Activated CD4-positive, alpha-beta T cell treated with anti-CD3 and anti-CD28 coated beads, Interleukin-2, amount 50 U/mL, for 16 hours (primary cell): ENCODE measurements at regions not wholly inside any gene's neighbourhood (a gene's known extent, or its start where the extent isn't known, plus 50 kb on each side); places are given as distances from the start of the nearest gene placed in this dataset.
"Not testable (repeated sequence)": the region's sequence is repeated elsewhere in the genome, so short reads cannot be mapped to it uniquely, and the experiment has no call there.

Source experiments
- DNase-seq: peaks from one replicate; pipeline ENCODE4 v3.0.0-alpha.2; 2020

DNA sequence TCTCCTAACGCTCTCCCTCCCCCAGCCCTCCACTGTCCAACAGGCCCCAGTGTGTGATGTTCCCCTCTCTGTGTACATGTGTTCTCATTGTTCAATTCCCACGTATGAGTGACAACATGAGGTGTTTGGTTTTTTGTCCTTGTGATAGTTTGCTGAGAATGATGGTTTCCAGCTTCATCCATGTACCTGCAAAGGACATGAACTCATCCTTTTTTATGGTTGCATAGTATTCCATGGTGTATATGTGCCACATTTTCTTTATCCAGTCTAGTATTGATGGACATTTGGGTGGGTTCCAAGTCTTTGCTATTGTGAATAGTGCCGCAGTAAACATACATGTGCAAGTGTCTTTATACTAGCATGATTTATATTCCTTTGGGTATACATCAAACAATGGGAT is 347.4 kb downstream of the MAGEE1 start:
- DNase-seq, result not testable (repeated sequence)

DNA sequence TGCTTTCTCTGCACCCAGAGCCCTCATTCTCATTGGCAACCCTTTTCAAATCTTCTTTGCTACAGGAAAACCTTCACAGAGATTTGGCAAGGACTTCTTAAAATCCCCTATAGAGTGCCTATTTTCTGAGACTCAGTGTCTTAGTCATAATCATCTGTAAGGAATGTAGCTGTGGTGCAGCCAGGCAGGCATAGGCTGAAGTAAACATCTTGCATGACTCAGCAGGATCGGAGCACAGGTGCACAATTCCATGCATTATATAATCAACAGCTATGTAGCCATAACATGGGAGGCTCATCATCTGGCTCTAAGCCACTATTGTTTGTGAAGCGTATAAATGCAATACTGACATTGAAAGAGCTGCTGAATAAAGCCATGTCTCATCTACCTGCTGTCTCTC is 368.8 kb downstream of the MAGEE1 start:
- DNase-seq, result no peak

DNA sequence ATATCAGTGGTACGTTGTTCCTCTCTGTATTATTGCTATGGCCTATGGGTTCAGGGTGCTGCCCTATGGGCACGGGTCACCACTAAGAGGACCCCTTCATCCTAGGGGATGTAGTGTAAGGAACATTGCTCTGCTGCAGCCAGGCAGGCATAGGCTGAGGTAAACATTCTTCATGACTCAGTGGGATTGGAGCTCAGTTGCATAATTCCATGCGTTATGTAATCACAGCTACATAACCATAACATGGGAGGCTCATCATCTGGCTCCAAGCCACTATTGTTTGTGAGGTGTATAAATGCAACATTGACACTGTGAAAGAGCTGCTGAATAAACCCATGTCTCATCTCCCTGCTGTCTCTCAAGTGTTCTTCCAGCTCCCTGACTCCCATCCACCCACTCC is 375.2 kb downstream of the MAGEE1 start:
- DNase-seq, result no peak

DNA sequence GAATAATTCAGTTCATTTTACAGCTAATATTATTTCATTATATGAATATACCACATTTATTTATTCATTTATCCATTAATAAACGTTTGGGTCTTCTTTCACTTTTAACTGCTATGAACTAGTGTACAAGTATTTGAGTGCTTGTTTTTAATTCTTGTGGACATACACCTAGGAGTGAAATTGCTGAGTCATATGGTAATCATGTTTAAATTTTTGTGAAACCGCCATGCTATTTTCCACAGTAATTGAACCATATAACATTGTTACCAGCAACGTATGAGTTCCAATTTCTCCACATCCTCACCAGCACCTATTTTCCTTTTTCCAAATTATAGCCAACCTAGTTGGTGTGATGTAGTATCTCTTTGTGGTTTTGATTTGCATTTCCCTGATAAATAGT is 388.2 kb downstream of the MAGEE1 start:
- DNase-seq, result no peak

DNA sequence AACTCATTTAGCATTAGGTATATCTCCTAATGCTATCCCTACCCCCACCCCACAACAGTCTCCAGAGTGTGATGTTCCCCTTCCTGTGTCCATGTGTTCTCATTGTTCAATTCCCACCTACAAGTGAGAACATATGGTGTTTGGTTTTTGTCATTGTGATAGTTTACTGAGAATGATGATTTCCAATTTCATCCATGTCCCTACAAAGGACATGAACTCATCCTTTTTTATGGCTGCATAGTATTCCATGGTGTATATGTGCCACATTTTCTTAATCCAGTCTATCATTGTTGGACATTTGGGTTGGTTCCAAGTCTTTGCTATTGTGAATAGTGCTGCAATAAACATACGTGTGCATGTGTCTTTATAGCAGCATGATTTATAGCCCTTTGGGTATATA is 389.8 kb downstream of the MAGEE1 start:
- not testable (repeated sequence) for DNase-seq

DNA sequence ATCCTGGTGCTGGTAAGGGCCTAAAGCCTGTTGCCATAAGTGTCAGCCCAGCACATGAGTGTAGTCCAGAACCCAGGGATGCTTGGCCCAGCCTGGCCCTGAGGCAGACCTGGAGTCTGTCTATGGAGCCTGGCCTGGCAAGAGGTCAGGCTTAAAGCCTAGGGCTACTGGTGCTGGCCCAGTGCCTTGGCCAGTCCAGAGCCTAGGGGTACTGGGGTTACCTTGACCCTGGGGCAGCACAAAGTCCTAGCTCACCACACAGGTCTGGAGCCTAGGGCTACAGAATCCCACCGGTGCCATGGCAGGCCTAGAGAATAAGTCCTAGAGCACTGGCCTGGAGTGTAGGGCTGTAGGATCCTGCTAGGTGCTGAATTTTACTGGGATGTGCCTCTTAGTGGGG is 393.8 kb downstream of the MAGEE1 start:
- no peak for DNase-seq

DNA sequence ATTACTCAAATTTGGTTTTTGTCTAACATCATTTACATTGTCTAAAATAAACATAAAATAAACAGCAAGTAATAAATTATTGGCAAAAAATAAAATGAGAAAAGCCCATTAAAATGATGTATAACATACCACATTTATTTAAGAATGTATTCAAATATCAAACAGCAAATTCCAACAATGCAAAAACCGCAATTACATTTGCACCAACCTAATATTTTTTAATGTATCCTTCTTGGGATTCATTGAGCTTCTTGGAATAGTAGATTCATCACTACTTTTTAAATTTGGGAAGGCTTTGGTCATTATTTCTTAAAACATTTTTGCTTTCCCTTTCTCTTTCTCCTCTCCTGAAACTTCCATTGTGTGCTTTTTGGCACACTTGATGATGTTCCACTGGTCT is 400.2 kb downstream of the MAGEE1 start:
- no peak for DNase-seq

DNA sequence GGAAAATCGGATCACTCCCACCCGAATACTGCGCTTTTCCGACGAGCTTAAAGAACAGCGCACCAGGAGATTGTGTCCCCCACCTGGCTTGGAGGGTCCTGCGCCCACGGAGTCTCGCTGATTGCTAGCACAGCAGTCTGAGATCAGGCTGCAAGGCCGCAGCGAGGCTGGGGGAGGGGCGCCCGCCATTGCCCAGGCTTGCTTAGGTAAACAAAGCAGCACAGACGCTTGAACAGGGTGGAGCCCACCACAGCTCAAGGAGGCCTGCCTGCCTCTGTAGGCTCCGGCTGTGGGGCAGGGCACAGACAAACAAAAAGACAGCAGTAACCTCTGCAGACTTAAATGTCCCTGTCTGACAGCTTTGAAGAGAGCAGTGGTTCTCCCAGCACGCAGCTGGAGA is 413.4 kb downstream of the MAGEE1 start:
- DNase-seq, result not testable (repeated sequence)

DNA sequence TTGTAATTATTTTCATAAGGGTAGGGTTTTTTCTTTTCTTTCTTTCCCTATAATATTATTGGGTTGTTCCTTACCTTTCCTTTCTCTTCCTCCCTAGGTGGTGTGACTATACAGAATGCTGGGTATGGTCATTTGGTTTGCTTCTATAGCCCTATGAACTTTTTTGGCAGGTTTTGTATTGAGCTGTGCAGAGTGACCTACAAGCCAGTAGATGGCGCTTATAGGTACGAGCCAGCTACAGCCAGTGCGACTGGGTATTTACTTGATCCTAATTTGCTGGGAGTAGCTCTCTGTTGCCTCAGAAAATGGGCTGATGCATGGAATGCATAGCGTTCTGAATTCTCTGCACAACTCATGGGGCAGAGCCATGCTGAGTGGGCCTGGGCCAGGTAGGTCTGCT is 423.3 kb downstream of the MAGEE1 start:
- DNase-seq, result no peak

DNA sequence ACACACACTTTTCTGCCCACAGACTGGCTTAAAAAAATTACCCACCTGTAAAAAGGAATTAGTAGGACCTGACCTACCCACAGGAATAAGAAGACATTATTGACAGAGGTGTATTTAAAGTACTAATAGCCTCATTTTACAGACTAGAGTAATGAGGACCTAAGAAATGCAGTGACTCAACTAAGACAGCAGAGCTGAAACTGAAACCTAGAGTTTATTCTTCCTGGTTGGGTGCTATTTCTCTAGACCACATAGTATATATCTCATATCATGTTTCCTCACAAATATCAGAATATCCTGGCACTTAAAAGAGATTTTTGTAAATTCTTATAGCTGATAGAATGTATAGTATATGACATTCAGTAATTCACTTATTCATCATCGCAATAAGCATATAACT is 435.0 kb downstream of the MAGEE1 start:
- peak; percentile 6 for DNase-seq

DNA sequence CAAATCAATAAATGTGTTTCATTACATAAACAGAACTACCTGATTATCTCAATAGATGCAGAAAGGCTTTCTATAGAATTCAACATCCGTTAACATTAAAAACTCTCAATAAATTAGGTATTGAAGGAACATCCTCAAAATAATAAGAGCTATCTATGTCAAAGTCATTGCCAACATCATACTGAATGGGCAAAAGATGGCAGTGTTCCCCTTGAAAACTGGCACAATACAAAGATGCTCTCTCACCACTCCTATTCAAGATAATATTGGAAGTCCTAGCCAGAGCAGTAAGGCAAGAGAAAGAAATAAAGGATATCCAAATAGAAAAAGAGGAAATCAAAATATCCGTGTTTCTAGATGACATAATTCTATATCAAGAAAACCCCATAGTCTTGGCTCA is 466.4 kb downstream of the MAGEE1 start:
- no peak for DNase-seq

DNA sequence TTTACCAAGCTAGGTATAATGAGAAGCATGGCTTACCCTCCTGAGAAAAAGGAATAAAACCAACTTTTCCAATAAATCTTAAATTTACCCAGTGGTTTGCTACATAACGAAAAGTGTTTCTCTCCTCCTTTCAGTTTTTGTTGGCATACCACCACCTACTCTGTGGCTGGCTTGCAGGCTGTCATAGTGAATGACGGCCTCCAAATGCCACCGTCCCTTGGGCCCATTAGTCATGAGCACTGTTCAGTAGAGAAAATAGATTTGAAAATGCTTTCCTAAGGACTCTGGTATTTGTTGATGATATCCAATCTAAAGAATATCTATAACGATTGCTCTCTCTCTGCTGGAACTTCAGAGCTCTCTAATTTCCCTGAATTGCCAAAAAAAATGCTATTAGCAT is 488.3 kb downstream of the MAGEE1 start:
- no peak for DNase-seq

DNA sequence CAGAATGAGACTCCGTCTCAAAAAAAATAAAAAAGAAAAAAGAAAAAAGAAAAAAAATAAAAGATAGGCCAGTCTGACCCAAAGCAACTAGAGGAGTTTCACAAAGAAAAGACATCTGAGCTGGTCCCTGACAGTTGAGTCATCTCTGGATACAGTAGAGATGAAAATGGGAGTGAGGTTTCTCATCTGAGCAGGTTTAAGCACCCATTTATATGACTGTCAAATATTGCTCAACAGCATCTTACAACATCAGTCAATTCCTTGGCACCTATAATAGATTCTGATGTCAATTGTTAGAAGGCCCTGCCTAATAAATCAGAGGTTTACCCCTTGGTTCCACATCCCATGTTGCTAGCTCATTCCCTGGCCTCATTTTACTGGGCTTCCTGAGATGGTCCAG is 490.5 kb downstream of the MAGEE1 start:
- DNase-seq, result no peak

DNA sequence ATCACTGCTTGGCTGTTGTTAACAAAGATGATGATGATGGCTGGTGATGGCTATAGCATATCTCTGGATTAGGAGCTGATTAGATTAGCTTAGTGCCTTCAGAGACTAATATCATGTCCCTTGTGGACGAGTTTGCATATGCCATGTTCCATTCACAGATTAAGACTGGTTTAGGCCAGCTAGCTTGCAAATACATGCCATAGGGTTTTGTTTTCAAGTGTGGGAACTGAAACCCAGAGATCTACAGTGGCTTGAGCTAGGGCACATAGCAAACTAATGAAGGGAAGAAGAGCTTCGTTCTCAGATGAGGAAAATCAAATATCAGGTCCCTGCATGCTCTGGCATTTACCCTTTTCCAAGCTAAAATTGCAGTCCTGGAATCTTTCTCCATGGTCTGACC is 492.3 kb downstream of the MAGEE1 start:
- no peak for DNase-seq

DNA sequence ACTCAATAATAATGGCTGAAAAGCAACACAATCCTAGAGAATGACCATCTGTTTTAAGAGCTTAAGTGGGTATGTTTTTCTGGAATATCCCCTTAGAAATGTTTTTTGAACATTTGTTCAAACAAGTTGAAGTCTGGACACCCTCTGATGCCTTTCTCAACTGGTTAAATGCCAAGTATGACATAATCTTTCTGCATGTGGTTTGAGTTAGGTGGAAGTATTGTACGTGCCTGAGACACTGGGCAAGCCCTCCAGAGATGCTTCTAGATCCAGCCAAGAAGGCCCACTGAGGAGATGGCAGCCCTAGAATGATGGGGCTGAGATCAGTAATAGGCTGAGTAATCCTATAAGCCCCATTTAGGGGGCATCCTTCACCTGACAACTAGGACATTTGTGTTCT is 493.1 kb downstream of the MAGEE1 start:
- no peak for DNase-seq

DNA sequence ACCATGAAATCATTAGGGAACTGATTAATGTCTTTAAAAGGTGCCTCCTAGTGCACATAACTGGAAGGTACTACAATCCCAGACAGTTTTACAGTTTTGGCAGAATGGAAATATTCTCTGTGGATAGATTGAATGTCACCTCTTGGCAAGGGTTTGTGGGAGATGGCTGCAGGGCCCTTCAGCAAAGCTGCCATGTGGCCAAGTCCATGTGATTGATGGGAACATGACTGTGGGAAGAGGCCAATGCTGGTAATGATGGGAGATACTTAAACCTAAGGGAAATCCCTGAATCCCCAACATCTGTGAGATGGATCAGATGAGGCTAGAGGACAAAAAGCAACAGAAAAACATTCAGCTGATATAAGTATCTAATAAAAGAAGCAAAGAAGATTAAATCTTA is 493.7 kb downstream of the MAGEE1 start:
- DNase-seq, result no peak

DNA sequence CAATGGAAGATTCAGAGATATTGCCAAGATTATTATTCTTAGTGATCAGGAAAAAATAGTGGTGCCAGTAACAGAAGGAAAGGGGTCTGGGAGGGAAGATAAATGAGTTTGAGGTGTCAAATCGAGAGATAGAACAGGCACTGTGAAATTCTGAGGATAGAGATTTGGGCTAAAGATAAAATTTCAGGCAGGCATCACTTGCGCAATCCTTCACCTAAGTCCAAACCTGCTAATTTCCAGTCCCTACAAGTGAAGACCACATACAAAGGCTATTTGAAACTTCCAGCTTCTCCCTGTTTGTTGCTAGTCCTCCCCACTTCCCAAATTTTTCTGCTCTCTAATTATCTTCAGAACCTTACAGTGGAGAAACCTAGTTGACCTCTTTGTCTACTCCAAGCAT is 494.6 kb downstream of the MAGEE1 start:
- DNase-seq, result no peak

DNA sequence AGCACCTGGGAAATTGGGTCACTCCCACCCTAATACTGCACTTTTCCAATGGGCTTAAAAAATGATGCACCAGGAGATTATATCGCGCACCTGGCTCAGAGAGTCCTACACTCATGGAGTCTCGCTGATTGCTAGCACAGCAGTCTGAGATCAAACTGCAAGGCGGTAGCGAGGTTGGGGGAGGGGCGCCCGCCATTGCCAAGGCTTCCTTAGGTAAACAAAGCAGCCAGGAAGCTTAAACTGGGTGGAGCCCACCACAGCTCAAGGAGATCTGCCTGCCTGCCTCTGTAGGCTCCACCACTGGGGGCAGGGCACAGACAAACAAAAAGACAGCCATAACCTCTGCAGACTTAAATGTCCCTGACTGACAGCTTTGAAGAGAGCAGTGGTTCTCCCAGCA is 497.1 kb downstream of the MAGEE1 start:
- not testable (repeated sequence) for DNase-seq

DNA sequence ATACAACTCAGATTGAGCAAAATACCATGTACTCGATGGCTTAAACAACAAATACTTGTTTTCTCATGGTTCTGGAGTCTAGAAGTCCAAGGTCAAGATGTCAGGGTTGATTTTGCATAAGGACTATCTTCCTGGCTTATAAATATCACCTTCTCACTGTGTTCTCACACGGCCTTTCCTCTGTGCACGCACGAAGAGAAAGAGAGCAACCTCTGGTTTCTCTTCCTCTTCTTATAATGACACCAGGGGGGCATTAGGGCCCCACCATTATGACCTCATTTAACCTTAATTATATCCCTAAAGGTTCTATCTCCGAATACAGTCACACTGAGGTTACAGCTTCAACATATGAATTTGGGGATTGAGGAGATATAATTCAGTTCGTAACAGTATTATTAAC is 504.0 kb downstream of the MAGEE1 start:
- no peak for DNase-seq

DNA sequence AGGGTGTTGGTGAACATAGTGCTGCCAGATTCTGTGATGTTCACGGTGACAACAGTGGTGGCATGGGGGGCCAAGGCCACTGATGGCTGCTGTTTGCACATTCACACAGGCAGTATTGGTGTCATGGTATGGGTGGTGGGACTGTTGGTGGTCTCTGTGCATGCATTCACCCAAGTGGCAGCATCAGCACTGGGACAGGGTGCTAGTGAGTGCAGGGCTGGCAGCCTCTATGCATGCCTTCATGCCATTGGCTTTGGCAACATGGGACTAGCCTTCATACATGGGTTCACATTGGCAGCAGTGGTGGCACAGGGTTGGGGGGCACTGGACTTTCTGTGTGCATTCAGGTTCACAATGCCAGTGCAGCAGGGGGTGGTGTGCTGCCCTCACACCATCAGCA is 489.7 kb upstream of the FGF16 start:
- no peak for DNase-seq

DNA sequence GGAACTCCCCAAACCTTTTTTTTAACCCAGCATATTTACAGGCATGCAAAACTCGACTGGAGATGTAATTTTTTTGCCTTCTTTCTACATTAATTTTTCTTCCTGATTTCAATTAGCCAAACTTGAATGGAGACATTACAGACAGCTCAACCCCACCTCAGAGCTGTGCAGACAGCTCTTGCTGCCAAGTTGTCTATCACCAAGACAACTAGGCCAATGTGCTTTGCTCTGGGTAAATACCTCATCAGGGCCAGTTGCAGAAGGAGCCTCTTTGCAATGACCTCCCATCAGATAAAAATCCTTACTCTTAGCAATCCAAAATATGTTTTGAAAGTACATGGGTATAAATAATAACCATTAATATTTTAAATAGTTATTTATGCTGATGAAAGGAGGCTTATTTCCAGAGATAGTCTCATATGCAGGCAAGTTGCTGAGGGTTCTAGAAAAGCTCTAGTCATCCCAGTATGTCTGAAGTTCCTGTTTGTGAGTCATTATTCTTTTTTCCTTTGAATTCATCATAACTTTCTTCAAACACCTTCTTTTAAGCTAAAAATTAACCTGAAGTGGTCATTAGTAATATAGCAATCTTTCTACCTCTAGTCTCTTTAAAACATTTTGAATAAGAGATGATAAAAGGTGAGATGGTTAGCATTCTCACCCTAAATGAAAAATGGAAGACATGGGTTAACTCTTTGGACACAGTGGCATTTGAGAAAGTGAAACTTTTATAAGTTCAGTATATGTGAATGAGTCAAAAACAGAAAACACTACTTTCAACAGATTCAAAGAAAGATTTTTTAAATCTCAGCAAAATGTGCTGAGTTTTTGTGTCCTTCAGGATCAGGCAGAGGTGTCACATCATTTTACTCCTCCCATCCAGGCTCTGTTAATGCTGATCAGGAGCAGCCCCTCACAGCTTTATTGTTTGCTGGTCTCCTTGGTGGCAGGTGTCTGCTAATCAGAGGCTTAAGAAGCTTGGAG is 475.5 kb upstream of the FGF16 start:
- peak; percentile 54 for DNase-seq

DNA sequence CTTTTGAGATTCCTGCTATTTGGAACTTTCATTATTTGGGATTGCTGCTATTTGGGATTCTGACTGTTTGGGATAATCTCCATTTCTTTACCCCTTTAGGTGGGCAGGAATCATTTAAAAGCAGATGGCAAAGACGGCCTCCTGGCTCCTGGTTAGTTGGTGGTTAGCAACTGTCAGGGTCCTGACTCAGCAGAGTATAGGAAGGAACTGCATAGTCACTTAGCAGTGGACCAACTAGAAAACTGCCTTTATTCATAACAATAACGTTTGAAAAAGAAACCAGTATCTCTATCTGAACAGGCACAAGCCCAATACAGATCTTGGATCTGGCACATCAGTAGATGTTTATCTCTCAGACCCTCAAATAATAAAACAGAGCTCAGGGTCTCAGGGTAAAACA is 469.7 kb upstream of the FGF16 start:
- DNase-seq, result no peak

DNA sequence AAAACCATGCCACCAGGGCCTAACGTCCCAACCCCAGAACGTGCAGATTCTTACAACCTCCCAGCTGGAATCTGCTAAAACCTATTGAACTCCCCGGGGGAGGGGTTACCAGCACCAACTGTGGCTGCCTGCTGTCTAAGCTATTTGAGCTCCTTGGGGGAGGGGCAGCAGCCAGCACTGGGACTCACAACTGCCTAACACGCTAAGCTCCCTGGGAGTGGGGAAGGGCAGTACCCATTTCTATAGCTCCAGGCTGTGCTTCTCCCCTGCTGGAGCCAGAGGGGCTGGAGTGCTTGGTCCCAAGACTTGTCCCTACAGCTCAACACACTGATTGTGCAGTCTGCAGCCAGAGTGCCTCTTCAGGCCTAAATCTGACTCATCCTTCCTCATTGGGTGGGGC is 459.8 kb upstream of the FGF16 start:
- DNase-seq, result no peak

DNA sequence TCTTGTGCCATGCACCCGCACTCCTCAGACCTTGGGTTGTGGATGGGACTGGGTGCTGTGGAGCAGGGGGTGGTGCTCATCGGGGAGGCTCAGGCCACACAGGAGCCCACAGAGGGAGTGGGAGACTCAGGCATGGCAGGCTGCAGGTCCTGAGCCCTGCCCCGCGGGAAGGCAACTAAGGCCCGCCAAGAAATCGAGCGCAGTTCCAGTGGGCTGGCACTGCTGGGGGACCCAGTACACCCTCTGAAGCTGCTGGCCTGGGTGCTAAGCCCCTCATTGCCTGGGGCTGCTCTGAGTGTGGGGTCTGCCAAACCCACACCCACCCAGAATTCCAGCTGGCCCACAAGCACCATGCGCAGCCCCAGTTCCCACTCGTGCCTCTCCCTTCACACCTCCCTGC is 450.5 kb upstream of the FGF16 start:
- no peak for DNase-seq

DNA sequence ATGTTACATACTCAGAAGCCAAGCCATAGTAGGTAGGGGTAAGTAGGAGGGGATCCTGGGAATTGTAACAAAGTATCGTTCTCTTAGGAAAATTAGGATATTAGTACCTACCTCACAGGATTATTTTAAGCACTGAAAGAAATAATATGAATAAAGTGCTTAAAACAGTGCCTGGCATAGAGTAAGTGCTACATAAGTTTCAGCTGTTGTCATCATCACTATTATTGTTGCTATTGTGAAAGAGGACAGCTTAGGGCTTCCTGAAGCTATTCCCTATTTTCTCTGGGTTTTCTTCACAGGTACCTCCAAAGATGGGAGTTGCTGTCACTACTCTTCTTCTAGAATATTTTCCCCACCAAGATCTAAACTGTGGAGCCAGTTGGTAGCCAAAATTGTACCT is 443.7 kb upstream of the FGF16 start:
- no peak for DNase-seq
